ENCODE measurements at regions not wholly inside any gene's neighbourhood (a gene's known extent, or its start where the extent isn't known, plus 50 kb on each side); places are given as distances from the start of the nearest gene placed in this dataset.

DNA sequence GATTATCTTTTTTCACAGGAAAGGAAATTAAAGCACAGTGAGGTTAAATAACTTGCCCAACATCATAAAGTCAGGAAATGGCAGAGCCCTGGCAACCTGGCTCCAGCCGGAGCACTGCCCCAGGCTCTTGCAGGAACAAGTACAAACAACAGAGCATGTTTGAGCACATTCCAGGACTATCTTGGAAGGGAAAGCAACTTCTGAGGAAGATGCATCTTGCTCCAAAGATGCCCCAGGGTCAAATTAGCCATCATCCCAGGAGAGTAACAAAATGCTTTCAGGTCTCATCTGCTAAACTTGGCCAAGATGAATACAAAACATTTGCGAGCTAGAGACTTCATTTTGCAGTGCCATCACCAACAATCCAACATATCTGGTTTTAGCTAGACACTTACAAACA, 162.4 kb upstream of the LRRN1 start:
- no peak for DNase-seq (ENCODE audit: low read depth, low spot score)
- no peak overlapping the region for H3K4me3 ChIP-seq (ENCODE audit: low read length)

DNA sequence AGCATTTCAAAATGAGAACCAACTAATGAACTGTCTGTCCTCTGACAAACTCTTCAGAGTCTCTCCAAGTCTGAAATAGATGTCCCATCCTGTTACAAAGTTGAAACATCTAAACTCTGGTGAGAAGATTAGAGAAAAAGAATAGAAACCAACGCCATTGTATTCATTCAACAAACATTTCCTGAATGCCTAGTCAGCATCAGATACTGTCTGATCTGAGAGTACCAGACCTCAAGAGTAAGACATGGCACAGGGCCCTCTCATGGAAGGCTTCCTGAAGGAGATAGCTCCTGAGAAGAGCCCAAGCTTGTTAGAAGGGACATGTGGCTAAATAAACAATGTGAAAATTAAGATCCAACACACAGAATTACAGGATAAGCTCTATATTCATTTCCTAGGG, 164.1 kb upstream of the LRRN1 start:
- H3K4me3 ChIP-seq (ENCODE audit: low read length), result no peak overlapping the region
- DNase-seq (ENCODE audit: low read depth, low spot score), result no peak

DNA sequence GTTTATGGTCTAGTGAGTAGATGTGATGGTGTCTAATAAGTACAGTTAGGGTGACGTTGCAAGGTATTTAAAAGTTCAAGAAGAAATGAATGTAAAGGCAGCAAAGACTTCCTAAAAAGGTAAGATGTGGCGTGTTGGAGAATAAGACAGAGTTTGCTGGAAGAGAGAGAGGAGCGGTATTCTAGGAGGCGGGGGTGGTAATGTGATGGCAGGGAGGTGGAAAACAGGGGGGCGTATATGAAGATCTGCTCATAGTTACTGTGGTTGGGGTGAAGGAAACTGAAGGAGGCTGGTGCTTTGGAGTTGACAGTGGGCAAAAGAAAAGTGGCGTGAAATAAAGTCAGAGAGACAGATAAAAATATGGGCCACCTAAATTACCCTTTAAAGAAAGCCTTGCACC, 164.9 kb upstream of the LRRN1 start:
- no peak overlapping the region for H3K4me3 ChIP-seq (ENCODE audit: low read length)
- no peak for DNase-seq (ENCODE audit: low read depth, low spot score)

DNA sequence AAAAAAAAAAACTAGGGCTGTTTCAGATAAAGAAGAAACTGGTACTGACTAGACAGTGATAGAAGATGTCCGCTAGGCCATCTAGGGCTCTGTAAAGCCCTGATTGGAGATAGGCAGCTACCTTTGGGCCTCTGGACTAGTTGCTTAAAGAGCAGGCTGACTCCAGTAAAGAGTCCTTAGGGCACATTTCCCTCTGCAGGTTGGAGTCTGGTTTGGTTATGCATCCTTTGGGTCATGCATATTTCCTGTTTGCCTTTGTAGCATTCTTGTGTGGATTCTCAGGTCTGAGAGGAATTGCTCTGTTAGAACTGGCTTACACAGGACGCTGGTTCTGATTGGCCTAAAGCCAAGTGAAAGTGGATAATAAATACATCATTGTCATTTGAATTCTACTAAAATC, 165.5 kb upstream of the LRRN1 start:
- DNase-seq (ENCODE audit: low read depth, low spot score), result no peak
- no peak overlapping the region for H3K4me3 ChIP-seq (ENCODE audit: low read length)

DNA sequence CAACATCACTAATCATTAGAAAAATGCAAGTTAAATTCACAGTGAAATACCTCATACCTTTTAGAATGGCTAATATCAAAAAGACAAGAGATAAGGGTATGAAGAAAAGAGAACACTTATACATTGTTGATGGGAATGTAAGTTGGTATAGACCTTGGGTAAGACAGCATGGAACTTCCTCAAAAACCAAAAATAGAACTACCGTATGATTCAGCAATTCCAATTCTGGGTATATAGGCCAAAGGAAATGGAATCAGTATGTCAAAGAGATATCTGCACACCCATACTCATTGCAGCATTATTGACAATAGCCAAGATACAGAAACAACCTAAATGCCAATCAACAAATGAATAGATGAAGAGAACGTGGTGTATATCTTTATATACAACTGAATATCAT, 166.8 kb upstream of the LRRN1 start:
- no peak overlapping the region for H3K4me3 ChIP-seq (ENCODE audit: low read length)
- DNase-seq (ENCODE audit: low read depth, low spot score), result no peak

DNA sequence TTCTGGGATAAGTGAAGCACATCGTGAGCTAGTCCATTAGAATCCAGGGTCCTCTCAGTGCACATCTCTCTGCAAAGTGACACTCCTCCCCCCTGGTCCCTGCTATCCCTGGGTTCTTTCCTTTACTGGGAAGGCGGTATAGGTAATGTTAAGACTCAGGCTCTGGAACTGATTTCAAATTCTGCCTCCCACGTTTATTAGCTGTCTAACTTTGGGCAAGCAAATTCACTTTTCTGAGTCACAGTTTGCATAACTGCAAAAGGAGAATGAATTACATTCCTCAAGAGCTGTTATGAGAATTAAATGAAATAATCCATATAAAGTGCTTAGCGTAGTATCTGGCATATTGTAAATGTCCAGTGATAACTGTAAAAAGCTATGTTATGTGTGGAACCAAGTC, 168.1 kb upstream of the LRRN1 start:
- DNase-seq (ENCODE audit: low read depth, low spot score), result no peak

DNA sequence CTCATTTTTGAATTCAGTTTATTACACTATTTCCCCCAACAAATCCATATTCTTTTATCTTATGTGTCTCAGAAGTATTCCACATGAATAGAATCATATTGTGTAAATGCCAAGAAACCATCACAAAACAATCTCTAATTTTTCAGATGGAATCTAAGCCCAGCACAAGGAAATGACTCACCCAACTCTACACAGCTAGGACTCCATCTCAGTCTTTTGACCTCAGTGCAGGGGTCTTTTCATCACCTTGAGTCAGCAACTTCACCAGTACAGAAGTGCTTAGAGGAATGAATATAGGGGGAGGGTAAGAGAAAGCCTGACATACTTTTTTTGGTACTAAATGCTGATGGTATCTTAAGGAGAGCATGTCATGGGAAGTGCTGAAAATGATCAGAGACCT, 169.3 kb upstream of the LRRN1 start:
- no peak for DNase-seq (ENCODE audit: low read depth, low spot score)
- no peak overlapping the region for H3K4me3 ChIP-seq (ENCODE audit: low read length)

More for the DNA sequence above, 168.1 kb upstream of the LRRN1 start:
- no peak overlapping the region for H3K4me3 ChIP-seq (ENCODE audit: low read length)

DNA sequence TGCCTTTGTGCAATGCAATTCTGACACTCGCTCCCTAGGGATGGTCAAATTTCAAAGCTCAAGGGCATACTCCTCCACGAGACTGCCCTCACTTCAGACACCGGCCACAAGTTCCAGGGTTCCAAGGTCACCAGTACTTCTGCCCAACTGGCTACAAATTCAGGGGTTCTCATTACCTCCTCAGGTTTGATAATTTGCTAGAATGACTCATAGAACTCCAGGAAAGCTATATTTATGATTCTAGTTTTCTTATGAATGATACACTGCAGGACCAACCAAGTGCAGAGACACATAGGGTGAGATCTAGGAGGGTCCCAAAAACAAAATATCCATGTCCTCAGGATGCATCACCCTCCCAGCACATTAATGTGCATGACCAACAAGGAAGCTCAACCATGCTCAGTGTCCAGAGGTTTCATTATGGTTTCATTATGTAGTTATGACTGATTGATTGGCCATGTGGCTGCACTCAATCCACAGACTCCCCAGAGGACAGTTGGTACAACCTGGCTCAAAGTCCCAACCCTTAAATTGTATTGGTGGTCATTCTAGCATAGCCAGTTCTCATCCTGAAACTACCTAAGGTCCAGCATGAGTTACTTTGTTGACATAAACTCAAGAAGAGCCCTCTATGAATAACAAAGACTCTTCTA, 170.4 kb upstream of the LRRN1 start:
- no peak for DNase-seq (ENCODE audit: low read depth, low spot score)
- no peak overlapping the region for H3K4me3 ChIP-seq (ENCODE audit: low read length)

DNA sequence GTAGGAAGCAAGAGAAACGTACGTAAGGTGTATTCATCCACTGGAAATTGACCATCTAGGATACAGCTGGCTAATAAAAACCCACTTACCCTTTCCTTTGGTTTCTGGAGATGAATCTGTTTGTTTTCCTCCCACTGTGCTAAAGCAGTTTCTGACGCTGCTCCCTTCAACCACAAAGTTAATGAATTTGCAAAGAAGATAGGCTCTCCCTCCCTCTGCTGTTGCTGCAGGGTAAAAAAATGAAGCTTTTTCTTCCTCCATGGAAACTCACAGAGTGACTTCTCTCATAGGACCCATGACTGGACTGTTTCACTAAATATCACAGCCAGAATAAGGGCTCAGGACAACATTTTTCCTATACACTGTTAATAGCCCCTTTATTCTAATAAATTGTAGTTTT, 172.1 kb upstream of the LRRN1 start:
- DNase-seq (ENCODE audit: low read depth, low spot score), result no peak
- H3K4me3 ChIP-seq (ENCODE audit: low read length), result no peak overlapping the region

DNA sequence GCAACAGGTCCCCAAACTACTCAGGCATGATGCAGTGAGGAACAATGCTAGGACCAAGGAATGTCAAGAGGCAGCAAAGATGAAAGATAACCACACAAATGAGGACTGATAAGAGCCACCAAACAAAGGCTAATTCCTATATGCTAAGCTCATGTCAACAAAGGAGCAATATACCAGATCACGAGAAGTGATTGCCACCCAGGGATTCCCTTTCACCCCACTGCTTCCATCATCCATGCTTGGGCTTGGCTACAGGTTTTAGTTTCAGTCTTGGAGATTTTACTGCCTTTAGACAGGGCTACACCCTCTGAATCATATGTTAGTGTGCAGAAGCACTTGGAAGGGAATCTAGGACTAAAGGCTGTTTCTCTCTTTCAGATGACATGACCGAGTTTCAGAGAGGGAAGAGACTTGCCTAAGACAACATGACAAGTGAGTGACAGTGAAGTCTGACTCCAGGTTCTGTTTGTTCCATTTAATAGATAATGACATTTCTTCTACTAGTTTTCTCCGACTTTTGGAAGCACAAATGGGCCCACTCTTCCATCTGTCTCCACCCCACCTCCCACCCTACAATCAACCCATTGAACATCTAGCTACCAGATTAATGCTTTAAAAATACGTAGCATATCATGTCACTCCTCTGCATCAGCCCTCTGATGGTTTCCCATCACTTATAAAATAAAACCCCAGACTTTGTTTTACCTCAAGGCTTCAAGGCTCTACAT, 173.5 kb upstream of the LRRN1 start:
- no peak for DNase-seq (ENCODE audit: low read depth, low spot score)
- H3K4me3 ChIP-seq (ENCODE audit: low read length), result no peak overlapping the region

DNA sequence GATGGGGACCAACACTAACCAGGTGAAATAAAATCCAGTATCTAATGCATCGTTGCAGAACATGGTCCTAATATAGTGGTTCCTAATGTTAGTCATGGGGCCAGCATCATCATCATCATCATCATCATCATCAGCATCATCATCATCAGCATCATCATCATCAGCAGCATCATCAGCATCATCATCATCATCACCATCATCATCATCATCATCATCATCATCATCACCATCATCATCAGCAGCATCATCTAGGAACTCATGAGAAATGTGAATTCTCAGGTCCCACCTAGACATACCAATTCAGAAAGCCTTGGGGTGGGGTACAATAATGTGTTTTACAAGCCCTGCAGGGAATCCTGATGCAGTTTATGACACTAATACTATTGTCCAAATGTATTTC, 179.4 kb upstream of the LRRN1 start:
- H3K4me3 ChIP-seq (ENCODE audit: low read length), result no peak overlapping the region
- DNase-seq (ENCODE audit: low read depth, low spot score), result no peak

DNA sequence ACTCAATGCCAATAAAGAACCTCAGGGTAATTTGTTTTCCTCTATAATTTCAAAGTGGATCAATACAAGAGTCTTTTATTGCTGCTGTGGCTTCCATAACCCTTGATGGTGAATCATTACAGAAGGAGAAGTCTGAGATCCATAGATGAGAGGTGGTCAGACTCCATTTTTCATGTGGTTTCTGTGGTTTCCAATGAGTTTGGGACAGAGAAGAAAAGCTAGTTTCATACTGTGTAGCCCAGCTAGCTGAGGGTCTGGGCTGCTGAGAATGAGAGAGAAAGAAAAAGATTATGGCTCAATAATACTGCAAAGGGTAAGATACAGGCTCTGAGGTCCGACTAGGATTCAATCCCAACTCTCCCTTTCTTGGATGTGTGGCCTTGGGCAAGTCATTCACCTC, 180.6 kb upstream of the LRRN1 start:
- H3K4me3 ChIP-seq (ENCODE audit: low read length), result no peak overlapping the region
- no peak for DNase-seq (ENCODE audit: low read depth, low spot score)

DNA sequence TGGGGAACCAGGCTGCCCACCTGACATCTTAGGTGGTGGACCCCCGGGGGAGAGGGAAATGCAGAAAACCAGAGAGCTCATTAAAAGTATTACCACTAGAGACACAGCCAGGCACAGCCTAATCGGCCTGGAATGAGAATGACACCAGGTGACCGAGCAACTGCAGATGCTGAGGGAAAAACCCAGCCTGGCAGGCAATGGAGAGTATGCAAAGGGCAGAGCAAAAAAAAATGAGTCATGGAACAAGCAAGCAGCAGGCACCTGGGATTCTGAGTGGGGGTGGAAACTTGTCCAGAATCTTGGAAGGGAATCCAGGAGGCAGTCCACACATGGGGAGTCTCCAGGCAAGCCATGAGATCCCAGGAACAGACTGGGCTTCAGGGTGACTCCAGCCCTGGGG, 183.7 kb upstream of the LRRN1 start:
- no peak overlapping the region for H3K4me3 ChIP-seq (ENCODE audit: low read length)
- DNase-seq (ENCODE audit: low read depth, low spot score), result no peak

DNA sequence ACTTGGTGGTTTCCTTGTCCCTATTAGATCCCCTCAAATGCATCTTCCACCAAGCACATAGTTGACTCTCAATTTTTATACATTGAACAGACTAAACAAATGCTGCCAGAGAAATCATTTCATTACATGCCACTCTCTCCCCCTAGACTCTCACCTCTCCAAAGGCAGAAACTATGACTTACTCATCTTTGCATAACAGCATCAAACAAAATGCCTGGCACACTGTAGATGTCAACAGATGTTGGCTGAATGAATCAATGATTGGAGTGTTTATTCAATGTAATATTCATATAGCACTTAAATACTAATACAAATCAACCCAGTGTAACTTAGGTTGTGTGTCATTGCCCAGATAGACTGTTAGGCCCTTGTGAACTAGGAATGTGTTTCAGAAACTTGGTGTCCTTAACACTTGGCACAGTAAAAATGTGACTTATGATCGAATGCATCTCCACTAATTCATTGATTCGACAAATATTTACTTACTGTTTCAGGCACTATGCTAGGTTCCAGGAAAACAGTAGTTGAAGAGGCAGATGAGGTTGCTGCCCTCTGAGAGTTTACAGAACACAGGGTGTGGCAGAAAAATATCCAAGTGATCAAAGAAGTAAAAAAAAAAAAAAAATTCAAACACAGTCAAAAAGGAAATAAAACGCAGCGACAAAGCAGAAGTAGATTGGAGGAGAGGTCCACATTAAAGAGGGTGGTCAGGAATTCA, 188.5 kb upstream of the LRRN1 start:
- H3K4me3 ChIP-seq (ENCODE audit: low read length), result no peak overlapping the region
- no peak for DNase-seq (ENCODE audit: low read depth, low spot score)

DNA sequence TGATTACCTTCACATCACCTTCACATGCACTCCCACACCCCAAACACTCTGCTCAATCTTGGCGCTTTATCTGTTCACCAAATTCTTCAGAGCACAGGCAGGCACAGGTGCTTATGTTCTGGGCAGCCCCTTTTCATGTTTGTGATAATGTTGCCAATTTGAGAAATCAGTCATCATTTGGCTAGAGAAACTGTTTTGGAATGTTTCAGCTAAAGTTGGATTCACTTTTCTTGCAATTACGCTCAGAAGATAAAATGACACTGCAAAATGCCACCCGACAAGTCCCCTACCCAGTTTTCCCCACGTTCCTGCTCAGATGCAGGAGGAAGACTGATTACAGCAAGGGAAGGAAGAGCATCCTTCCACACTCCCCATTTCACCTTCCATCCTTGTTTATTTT, 192.9 kb upstream of the LRRN1 start:
- H3K4me3 ChIP-seq (ENCODE audit: low read length), result no peak overlapping the region
- no peak for DNase-seq (ENCODE audit: low read depth, low spot score)

DNA sequence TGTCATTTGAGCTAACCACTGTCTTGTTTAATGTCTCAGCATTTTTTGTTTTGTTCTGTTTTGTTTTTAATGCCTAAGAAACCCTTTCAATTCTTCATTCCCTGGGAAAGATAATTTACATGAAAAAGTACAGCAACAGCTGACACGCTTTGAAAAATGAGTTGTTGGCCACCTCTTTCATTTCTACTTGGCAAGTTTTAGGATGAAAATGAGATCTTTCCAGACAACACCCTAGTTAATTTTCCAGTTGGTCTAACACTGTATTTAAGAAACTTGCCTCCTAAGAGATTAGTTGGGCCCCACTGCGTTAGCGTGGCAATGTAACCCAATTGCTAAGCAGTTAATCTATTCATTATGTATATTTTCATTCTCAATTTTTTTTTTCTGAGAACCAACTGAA, 194.0 kb upstream of the LRRN1 start:
- no peak overlapping the region for H3K4me3 ChIP-seq (ENCODE audit: low read length)
- no peak for DNase-seq (ENCODE audit: low read depth, low spot score)

DNA sequence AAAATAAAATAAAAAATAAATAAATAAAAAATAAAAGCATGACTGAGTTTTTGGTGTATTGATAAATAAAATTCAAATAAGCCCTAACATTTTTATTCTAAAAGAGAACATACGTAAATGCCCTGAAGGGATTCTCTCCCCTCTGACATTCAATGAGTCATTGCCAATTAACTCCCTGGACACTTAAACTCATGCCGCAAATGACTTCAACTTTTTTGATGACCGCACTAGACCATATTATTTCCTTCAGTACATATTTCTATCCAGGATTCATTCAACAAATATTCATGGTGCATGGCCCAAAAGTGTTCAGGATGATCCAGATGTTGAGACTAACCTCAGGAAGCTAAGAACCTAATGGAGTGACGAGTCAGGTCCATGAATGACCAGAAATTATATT, 195.9 kb upstream of the LRRN1 start:
- no peak for DNase-seq (ENCODE audit: low read depth, low spot score)
- H3K4me3 ChIP-seq (ENCODE audit: low read length), result no peak overlapping the region

DNA sequence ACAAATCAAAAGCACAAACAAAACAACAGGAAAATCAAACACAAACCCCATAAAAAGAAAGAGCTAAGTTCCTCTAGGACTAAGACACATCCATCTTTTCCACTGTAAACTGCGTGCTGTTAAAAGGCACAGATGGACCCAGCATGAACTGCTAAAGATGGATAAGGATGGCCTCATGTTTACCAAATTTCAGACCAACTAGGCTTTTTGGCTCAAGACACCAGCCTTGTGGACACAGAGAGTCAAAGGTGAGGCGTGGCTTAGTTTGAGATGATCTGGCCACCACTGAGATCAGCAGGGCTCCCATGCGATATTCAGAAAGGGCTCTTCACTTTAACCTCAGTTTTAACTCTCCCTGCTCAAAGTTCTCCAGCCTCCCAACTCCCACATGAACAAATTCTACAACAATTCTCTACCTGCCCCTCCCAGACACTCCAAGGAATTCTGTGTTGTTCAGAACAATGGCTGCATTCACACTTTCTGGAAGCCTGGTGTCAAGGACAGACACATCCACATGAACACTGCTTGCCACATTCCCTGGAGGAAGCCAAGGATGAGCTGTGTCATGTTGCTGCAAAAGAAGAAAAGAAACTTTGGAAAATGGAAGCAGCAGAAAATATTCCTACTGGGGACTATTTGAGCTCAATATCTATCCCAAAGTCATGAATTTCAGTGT, 198.4 kb upstream of the LRRN1 start:
- no peak overlapping the region for H3K4me3 ChIP-seq (ENCODE audit: low read length)
- DNase-seq (ENCODE audit: low read depth, low spot score), result no peak

DNA sequence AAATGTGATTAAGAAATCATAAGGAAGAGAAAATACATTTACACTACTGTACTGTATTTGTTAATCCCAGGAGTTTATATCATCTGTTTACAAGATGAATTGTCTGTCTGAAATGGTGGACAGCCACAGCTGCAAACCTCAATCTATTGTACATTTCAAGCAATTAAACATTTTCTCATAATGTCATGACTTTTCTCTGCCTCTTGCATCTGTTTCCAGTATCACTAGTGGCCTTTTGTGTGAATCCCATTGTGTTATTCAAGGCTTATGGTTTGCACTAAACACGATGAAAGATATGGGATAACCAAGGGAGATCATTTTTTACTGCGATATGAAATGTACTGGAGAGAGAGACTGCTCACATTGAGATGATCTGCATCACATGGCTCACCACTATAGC, 200.2 kb upstream of the LRRN1 start:
- DNase-seq (ENCODE audit: low read depth, low spot score), result no peak
- no peak overlapping the region for H3K4me3 ChIP-seq (ENCODE audit: low read length)

DNA sequence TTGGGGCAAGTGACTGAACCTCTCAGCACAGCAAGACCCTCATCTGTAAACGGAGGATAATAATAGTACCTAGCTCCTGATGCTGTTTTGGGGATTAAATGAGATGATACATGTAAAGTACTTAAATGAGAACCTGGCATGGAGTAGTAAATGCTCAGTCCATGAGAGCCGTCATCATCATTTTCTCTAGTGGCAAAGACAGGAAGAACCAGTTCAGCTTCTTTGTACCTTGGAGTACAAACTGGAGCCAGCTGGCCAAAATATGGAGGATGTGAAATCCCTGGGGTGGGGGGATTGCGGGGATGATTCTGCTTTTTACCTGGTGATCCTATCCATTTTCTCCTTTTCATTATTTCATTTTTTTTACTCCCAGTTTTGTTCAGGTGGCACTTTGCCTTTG, 204.2 kb upstream of the LRRN1 start:
- no peak for DNase-seq (ENCODE audit: low read depth, low spot score)
- no peak overlapping the region for H3K4me3 ChIP-seq (ENCODE audit: low read length)

Data from Jurkat, Clone E6-1 (cell line).